IPS-20b (cell line): ENCODE measurements at regions not wholly inside any gene's neighbourhood (a gene's known extent, or its start where the extent isn't known, plus 50 kb on each side); places are given as distances from the start of the nearest gene placed in this dataset.

Source experiments
- H3K27ac ChIP-seq: one replicate; pipeline ENCODE4 v1.5.1; 2013; ENCODE audit warnings: low read length
- H3K27me3 ChIP-seq: 2 replicates; pipeline ENCODE4 v1.6.1; 2013; ENCODE audit warnings: mild to moderate bottlenecking, low read length, inconsistent platforms; ENCODE audit not compliant: insufficient read depth
- H3K36me3 ChIP-seq: 2 replicates; pipeline ENCODE4 v1.6.1; 2013; ENCODE audit warnings: low read depth, mild to moderate bottlenecking, inconsistent platforms, low read length, moderate library complexity; ENCODE audit not compliant: insufficient read depth
- H3K4me1 ChIP-seq: 2 replicates; pipeline ENCODE4 v1.6.1; 2013; ENCODE audit warnings: mild to moderate bottlenecking, control low read depth, inconsistent platforms, low read length, moderate library complexity; ENCODE audit not compliant: insufficient read depth
- H3K4me3 ChIP-seq: 2 replicates; pipeline ENCODE4 v1.5.1; 2013; ENCODE audit warnings: mild to moderate bottlenecking, low read length, inconsistent platforms
- H3K9ac ChIP-seq: 2 replicates; pipeline ENCODE4 v1.6.1; 2013; ENCODE audit warnings: low read depth, mild to moderate bottlenecking, inconsistent platforms, low read length, moderate library complexity
- H3K9me3 ChIP-seq: 2 replicates; pipeline ENCODE4 v1.6.1; 2013; ENCODE audit warnings: mild to moderate bottlenecking, low read depth, low read length, inconsistent platforms; ENCODE audit not compliant: insufficient read depth

DNA sequence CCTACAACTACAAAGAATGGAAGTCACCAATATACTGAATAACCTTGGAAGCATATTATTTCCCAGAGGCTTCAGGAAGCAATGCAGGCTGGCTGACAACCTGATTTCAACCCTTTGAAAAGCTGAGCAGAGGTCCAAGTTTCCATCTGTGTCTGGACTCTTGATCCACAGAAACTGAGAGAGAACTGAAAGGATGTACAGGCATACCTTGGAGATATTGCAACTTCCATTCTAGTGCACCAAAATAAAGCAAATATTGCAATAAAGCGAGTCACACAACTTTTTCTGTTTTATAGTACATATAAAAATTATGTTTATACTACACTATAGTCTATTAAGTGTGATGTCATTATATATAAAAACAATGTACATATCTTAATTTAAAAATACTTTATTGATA lies 85.3 kb downstream of the TYW3 start:
- Histone ChIP-seq H3K27me3 (no peaks in the 10 kb centered on the region), H3K4me1 (no peaks in the 10 kb centered on the region), H3K4me3 (no peak overlapping the region), H3K27ac (no peak overlapping the region), H3K9ac (no peak overlapping the region), H3K36me3 (no peaks in the 10 kb centered on the region), H3K9me3 (no peaks in the 10 kb centered on the region)

DNA sequence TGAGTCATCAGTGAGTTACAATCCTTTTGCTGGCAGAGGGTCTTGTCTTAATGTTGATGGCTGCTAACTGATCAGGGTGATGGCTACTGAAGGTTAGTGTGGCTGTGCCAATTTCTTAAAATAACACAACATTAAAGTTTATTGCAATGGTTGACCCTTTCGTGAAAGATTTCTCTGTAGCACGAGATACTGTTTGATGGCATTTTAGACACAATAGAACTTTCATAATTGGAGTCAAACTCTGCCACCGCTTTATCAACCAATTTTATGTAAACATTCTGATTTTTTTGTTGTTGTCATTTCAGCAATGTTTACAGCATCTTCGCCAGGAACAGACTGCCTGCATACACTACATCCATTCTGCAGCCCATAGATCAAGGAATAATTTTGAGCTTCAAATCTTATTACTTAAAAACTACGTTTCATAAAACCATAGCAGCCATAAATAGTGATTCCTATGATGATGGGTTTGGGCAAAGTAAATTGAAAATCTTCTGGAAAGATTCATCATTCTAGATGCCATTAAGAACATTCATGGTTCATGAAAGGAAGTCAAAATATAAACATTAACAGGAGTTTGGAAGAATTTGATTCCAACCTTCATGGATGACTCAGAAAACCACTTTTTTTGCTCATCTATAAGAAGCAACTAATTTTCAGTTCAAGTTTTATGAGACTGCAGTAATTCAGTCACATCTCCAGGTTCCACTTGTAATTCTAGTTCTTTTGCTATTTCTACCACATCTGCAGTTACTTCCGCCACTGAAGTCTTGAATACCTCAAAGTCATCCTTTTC lies 85.9 kb downstream of the TYW3 start:
- H3K4me3 ChIP-seq, result no peak overlapping the region
- no peaks in the 10 kb centered on the region for H3K9me3 ChIP-seq
- no peaks in the 10 kb centered on the region for H3K27me3 ChIP-seq
- H3K9ac ChIP-seq, result no peak overlapping the region
- H3K4me1 ChIP-seq, result no peaks in the 10 kb centered on the region
- H3K36me3 ChIP-seq, result no peaks in the 10 kb centered on the region
- no peak overlapping the region for H3K27ac ChIP-seq

DNA sequence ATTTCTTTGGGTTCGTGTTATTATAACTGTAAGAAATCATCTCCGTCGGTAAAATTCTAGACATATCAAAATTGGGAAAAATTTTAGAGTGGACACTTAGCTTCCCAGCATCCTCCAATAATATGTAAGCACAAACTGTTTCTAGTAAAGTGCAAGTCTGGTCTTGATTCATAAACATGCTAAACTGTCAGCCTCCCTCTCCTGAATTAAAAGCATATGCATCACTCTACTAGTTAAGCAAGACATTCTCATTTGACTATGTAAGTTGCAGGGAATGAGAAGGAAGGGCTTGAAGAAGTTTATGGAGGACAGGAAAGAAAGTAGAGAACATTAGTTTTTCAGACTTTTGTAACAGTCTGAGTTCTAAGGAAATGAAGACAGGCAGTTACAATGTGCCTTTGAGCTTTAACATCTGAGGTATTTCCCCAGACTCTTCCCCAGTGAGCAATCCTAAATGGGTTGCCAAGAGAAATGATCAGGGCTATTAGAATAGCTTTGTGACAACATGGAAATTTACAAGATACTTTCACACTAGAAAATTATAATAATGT lies 90.0 kb downstream of the TYW3 start:
- Histone ChIP-seq H3K4me1 (no peaks in the 10 kb centered on the region), H3K9ac (no peak overlapping the region), H3K27ac (no peak overlapping the region)

DNA sequence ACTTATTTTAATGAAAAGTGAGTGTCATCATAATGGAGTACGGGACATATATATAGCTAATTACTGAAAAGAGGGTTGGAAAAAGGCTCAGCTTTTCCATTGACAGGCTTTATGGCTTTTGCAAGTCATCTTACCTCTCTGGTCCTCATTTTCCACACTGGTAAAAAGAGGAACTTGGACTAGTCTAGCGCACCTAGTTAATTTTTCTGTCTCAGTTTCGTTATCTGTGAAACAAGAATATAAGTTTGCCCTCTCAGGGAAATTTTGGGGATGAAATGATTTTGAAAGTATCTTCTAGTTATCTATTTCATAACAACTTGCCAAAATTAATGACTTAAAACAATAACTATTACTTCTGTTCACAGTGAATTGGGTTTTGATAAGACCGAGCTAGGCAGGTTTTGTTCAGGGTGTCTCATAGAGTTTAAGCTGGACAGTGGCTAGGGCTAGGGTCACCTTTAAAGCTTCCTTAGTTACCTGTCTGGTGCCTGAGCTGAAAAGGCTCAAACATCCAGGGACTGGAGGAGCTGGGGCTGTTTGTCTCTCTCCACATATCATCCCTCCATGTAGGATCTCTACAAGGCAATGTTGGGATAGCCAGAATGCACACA lies 91.7 kb downstream of the TYW3 start:
- Histone ChIP-seq H3K9me3 (no peaks in the 10 kb centered on the region), H3K4me3 (no peak overlapping the region), H3K9ac (no peak overlapping the region), H3K36me3 (no peaks in the 10 kb centered on the region), H3K27ac (no peak overlapping the region), H3K27me3 (no peaks in the 10 kb centered on the region), H3K4me1 (no peaks in the 10 kb centered on the region)

More for the DNA sequence above, 90.0 kb downstream of the TYW3 start:
- Histone ChIP-seq H3K27me3 (no peaks in the 10 kb centered on the region), H3K4me3 (no peak overlapping the region), H3K36me3 (no peaks in the 10 kb centered on the region), H3K9me3 (no peaks in the 10 kb centered on the region)

DNA sequence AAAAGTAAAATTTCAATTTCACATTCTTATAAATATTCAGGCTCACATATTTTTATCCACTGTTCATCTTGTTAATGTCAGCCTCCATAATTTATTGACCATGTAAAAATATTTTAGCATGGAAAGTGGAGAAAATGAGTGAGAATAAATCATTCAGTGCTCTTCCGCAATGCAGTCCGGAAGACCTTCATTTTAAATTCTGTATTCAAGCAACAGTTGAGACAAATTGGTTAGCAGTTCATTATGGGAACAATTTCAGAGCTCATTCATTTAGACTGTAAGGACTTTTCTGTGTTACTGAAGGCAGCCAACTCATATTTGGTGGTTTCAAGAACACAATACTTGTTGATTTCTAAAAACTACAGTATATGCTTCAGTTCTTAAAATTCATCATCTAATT lies 97.8 kb downstream of the TYW3 start:
- Histone ChIP-seq H3K27ac (no peak overlapping the region), H3K9ac (no peak overlapping the region), H3K36me3 (no peaks in the 10 kb centered on the region), H3K4me3 (no peak overlapping the region), H3K27me3 (peaks cover 4% of the 10 kb centered on the region; the same call in 1 of the 2 replicates), H3K9me3 (no peaks in the 10 kb centered on the region), H3K4me1 (no peaks in the 10 kb centered on the region)

DNA sequence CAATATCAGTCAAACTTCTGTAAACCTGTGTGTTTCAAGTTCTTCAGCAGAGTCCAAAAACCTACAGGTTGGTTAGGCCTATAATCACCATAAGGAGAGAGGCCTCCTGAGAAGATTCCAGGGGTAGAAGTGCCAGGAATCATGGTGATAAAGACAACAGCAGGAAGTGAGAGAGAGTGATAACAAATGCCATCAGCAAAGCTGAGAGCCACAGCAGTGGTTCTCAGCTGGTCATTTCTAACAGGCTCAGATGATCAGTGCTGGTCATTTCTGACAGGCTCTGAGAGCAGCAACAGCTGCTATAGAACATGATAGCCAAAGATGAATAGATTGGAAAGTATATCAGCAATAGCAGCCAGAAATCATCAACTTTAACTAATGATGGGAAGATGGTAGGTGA lies 101.3 kb downstream of the TYW3 start:
- peaks cover 4% of the 10 kb centered on the region; the same call in 1 of the 2 replicates for H3K27me3 ChIP-seq
- H3K9me3 ChIP-seq, result no peaks in the 10 kb centered on the region
- H3K4me1 ChIP-seq, result no peaks in the 10 kb centered on the region
- H3K27ac ChIP-seq, result no peak overlapping the region
- no peak overlapping the region for H3K4me3 ChIP-seq
- H3K36me3 ChIP-seq, result no peaks in the 10 kb centered on the region
- H3K9ac ChIP-seq, result no peak overlapping the region

DNA sequence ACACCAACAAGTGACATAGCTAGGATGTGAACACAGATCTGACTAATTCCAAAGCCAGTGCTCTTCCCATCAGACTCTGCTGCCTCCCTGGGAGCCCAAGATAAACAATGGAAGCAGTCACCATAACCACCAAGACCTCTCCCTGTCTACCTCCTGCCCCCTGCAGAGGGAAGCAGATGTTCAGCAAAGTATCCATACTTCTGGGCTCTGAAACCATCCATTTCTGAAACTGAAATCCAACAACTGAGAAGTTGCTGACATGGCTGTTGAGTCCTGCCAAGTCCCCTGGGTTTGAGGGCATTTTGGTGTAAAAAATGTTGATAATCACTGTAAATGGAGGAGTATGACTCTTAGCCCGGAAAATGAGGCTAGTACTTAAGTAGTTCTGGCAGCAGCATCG lies 102.1 kb downstream of the TYW3 start:
- Histone ChIP-seq H3K27ac (no peak overlapping the region), H3K4me3 (no peak overlapping the region), H3K9me3 (no peaks in the 10 kb centered on the region), H3K4me1 (no peaks in the 10 kb centered on the region), H3K9ac (no peak overlapping the region), H3K27me3 (peaks cover 4% of the 10 kb centered on the region; the same call in 1 of the 2 replicates), H3K36me3 (no peaks in the 10 kb centered on the region)

DNA sequence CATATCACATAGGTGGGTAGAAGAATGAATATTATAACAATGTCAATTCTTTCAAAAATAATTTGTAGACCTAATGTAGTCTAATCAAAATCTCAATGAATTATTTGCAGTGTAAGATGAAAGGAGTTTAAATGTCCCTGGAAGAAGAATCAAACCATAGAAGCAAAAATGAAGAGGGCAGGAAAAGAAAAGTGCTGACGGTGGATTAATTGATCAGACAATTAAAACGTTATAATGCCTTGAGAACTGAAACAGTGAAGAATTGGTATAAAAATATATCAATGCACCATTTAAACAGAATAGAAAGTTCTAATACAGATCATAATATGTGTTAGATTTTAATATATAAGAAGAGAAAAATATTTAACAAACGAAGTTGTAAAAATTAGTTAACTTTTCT lies 109.8 kb downstream of the TYW3 start:
- Histone ChIP-seq H3K9ac (no peak overlapping the region), H3K27me3 (no peaks in the 10 kb centered on the region), H3K4me3 (no peak overlapping the region), H3K4me1 (no peaks in the 10 kb centered on the region), H3K36me3 (no peaks in the 10 kb centered on the region), H3K27ac (no peak overlapping the region), H3K9me3 (no peaks in the 10 kb centered on the region)

DNA sequence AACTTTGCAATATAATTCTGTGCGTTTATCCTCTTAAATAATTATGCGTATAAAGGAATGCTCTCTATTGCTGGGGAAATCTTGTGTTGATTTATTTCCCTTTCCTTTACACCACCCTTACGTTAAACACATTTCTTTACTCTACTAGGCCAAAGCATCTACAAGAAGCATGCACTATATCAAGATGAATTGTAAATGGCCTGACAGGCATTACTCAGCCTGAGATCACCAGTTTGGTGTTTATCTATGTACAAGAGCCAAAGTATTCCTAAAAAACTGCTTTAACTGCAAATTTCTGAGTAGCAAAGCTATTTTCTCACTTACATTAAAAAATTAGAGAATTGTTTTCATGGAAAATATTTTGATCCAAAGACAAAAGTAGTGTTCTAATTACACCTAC lies 114.8 kb downstream of the TYW3 start:
- no peak overlapping the region for H3K4me3 ChIP-seq
- H3K36me3 ChIP-seq, result no peaks in the 10 kb centered on the region
- H3K27me3 ChIP-seq, result no peaks in the 10 kb centered on the region
- H3K9ac ChIP-seq, result no peak overlapping the region
- H3K4me1 ChIP-seq, result no peaks in the 10 kb centered on the region
- no peak overlapping the region for H3K27ac ChIP-seq
- H3K9me3 ChIP-seq, result no peaks in the 10 kb centered on the region

DNA sequence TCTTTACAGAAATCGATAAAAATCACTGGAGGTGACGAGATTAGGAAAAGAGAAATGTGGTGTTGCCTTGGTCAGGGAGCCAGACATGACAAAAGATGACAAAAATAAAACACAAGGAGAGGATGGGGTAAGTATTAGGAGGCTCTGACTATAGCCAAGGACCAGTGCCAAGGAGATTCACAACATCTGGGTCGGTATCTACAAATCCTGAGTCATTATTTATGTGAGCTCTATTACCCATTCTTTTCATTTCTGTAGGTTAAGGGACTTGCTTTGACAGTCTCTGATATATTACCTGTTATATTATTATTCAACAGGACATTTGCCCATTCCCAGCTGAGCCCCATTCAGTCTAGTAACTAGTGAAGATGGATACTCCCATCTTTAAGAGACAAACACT lies 120.8 kb downstream of the TYW3 start:
- H3K27me3 ChIP-seq, result no peaks in the 10 kb centered on the region
- peaks cover 6% of the 10 kb centered on the region; the same call in 1 of the 2 replicates for H3K4me1 ChIP-seq

DNA sequence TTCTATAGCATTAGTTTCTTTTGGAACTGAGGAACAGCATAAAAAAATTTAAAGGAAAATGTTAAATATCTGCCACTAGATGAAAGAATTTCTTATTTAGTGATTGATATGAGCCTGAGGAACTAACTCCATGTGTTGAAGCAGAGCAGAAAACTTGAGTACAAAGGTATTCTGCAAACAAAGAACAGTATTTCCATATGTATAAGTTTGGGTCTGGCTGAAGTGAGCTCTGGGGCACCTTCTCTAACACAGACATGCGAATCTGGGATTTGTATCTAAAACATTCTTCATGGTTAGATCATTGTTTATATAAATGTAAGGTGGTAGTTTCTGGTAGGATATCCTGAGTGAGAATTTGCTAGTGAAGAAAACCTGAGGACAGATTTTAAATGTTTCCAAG lies 123.2 kb downstream of the TYW3 start:
- no peaks in the 10 kb centered on the region for H3K36me3 ChIP-seq
- no peak overlapping the region for H3K9ac ChIP-seq
- H3K4me1 ChIP-seq, result peaks cover 6% of the 10 kb centered on the region; the same call in 1 of the 2 replicates
- no peaks in the 10 kb centered on the region for H3K27me3 ChIP-seq
- H3K27ac ChIP-seq, result no peak overlapping the region
- H3K4me3 ChIP-seq, result no peak overlapping the region
- no peaks in the 10 kb centered on the region for H3K9me3 ChIP-seq

More for the DNA sequence above, 120.8 kb downstream of the TYW3 start:
- no peak overlapping the region for H3K27ac ChIP-seq
- no peak overlapping the region for H3K4me3 ChIP-seq
- no peak overlapping the region for H3K9ac ChIP-seq
- no peaks in the 10 kb centered on the region for H3K36me3 ChIP-seq
- H3K9me3 ChIP-seq, result no peaks in the 10 kb centered on the region

DNA sequence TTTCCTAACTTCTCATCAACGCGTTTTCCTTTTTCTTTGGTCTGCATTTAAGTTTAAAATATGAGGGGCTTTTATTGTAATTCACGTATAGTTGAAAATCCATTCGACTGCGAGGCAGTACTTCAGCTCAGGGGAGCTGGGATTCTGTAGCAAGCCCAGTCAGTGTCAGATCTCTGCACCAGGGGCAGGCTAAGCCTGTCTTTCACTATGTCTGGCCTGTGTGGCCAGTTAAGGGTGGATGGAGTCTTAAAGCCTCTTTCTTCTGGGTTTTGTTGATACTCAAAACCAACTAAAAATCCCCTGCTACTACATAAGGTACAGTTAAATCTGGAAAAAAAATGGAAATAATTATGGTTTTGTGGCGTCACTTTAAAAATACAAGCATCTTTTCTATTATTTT lies 124.7 kb downstream of the TYW3 start:
- no peak overlapping the region for H3K4me3 ChIP-seq
- peaks cover 6% of the 10 kb centered on the region; the same call in 1 of the 2 replicates for H3K4me1 ChIP-seq
- H3K9me3 ChIP-seq, result no peaks in the 10 kb centered on the region
- H3K36me3 ChIP-seq, result no peaks in the 10 kb centered on the region
- no peaks in the 10 kb centered on the region for H3K27me3 ChIP-seq
- H3K9ac ChIP-seq, result no peak overlapping the region
- no peak overlapping the region for H3K27ac ChIP-seq
